Immature natural killer cell (primary cell): ENCODE measurements at regions not wholly inside any gene's neighbourhood (a gene's known extent, or its start where the extent isn't known, plus 50 kb on each side); places are given as distances from the start of the nearest gene placed in this dataset.
A peak's percentile ranks its signal among the peaks of the same experiment; 100 is the strongest.
"Not testable (repeated sequence)": the region's sequence is repeated elsewhere in the genome, so short reads cannot be mapped to it uniquely, and the experiment has no call there.

Source experiments
- DNase-seq, 3 donors: peaks; one replicate each; pipeline ENCODE4 v3.0.0; 2022; ENCODE audit warnings: mixed read lengths in 1 of 3
- H3K27ac Mint-ChIP-seq, 6 donors: one replicate each; pipeline ENCODE4 v1.8.0; 2020; ENCODE audit warnings: mixed read lengths in 6 of 6, mild to moderate bottlenecking in 5 of 6, inconsistent platforms in 4 of 6, moderate library complexity in 3 of 6
- H3K27me3 Mint-ChIP-seq, 3 donors: one replicate each; pipeline ENCODE4 v1.8.0; 2020 to 2021; ENCODE audit warnings: low read depth in 3 of 3, mild to moderate bottlenecking in 3 of 3, mixed read lengths in 3 of 3, moderate library complexity in 3 of 3, inconsistent platforms in 1 of 3
- H3K36me3 Mint-ChIP-seq, 3 donors: one replicate each; pipeline ENCODE4 v1.8.0; 2020; ENCODE audit warnings: mixed read lengths in 3 of 3, inconsistent platforms in 2 of 3, mild to moderate bottlenecking in 2 of 3
- H3K4me1 Mint-ChIP-seq, 2 donors: one replicate each; pipeline ENCODE4 v1.8.0; 2020; ENCODE audit warnings: inconsistent platforms in 2 of 2, mild to moderate bottlenecking in 2 of 2, mixed read lengths in 2 of 2, moderate library complexity in 1 of 2
- H3K4me3 Mint-ChIP-seq, 5 donors: one replicate each; pipeline ENCODE4 v1.8.0; 2020; ENCODE audit warnings: mild to moderate bottlenecking in 5 of 5, mixed read lengths in 5 of 5, inconsistent platforms in 3 of 5, moderate library complexity in 3 of 5
- H3K9me3 Mint-ChIP-seq, 6 donors: one replicate each; pipeline ENCODE4 v1.8.0; 2020; ENCODE audit warnings: mild to moderate bottlenecking in 6 of 6, mixed read lengths in 6 of 6, inconsistent platforms in 4 of 6, moderate library complexity in 3 of 6

DNA sequence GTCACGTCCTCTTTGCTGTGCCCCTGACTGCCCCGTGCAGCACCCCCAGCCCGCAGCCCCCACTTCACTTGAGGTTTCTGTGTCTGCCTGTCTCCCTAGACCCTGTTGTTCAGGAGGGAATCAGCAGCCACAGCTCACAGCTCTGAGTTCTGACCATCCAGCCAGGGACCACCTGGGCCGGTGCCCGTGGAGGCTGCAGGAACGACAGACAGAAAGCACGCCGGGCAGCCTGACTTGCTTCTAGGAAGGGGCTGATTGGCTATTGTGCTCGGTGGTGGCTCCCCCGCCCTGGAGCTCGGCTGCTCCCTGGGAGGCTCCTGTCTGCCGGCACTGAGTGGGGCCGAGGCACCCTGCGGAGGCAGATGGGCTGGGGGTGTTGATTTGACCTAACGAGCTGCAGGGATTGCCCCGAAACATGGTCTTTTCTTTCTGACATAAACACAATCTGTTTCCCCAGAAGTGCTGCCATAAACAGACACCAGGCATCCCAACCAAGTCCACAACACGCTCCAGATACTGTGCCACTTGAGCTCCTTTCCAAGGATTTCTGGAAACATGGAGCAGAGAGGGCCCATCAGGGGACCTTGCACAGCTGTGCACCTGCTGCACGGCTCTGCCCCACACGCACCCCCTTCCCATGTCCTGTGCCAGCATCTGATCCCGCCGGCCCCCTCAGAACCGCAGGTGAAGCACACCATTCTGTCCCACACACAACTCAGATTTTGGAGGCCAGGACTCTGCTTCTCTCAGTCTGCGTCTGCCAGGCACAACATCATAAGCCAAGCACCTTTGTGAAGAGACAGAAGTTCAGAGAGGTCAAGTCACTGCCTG lies 855.9 kb downstream of the TBC1D22A start:
- no peaks in the 10 kb centered on the region for H3K9me3 Mint-ChIP-seq

DNA sequence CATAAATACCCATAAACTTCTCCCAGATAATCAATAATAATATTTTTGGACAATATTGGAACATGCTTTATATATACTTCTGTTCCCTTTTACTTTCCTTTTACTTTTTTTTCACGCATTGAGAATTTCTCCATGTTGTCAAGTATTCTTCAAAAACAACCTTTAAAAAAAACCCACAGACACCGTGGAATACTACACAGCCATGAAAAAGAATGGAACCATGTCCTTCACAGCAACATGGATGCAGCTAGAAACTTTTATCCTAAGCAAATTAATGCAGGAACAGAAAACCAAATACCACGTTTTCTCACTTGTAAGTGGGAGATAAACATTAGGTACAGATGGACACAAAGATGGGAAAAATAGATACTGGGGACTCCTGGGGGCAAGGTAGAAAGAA lies 854.7 kb downstream of the TBC1D22A start:
- no peak overlapping the region for H3K27ac Mint-ChIP-seq
- H3K27me3 Mint-ChIP-seq, result peaks cover 2 to 11% (median 9%) of the 10 kb centered on the region in 3 donors
- no peak overlapping the region for H3K4me3 Mint-ChIP-seq
- no peaks in the 10 kb centered on the region for H3K36me3 Mint-ChIP-seq
- no peak for DNase-seq
- no peaks in the 10 kb centered on the region for H3K4me1 Mint-ChIP-seq
- H3K9me3 Mint-ChIP-seq, result no peaks in the 10 kb centered on the region

More for the DNA sequence above, 855.9 kb downstream of the TBC1D22A start:
- H3K4me1 Mint-ChIP-seq, result no peaks in the 10 kb centered on the region
- no peak overlapping the region for H3K4me3 Mint-ChIP-seq
- H3K27ac Mint-ChIP-seq, result no peak overlapping the region
- peaks cover 2 to 13% (median 10%) of the 10 kb centered on the region in 3 donors for H3K27me3 Mint-ChIP-seq
- no peak for DNase-seq
- no peaks in the 10 kb centered on the region for H3K36me3 Mint-ChIP-seq

DNA sequence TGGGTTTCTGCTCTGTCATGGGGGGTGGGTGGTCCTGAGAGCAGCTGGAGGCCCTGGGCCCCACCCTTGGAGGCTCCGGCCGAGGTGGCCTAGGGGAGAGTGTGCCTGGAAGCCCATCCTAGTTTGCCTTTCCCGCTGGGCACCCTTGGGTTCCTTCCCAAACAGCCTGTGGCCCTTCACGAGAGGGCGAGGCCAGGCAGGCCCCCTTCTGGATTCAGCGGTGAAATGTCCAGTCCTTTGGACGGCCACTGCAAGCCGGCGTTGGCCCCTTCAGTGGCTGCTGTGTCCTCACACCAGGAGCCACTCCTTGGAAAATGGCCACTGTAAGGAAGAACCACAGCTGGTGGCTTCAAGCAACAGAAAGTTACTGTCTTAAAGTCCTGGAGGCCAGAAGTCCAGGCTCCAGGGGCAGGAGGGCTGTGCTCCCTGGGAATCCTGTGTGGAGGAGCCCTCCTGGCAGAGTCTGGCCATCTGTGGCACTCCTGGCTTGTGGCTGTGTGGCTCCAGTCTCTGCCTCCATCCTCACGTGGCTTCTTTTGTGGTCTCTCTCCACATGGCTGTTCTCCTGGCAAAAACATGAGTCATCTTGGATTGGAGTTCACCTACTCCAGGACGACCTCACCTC lies 854.1 kb downstream of the TBC1D22A start:
- H3K36me3 Mint-ChIP-seq, result no peaks in the 10 kb centered on the region
- H3K4me1 Mint-ChIP-seq, result no peaks in the 10 kb centered on the region
- H3K4me3 Mint-ChIP-seq, result no peak overlapping the region
- no peak overlapping the region for H3K27ac Mint-ChIP-seq
- peaks cover 2 to 11% (median 8%) of the 10 kb centered on the region in 3 donors for H3K27me3 Mint-ChIP-seq
- H3K9me3 Mint-ChIP-seq, result no peaks in the 10 kb centered on the region
- no peak for DNase-seq

DNA sequence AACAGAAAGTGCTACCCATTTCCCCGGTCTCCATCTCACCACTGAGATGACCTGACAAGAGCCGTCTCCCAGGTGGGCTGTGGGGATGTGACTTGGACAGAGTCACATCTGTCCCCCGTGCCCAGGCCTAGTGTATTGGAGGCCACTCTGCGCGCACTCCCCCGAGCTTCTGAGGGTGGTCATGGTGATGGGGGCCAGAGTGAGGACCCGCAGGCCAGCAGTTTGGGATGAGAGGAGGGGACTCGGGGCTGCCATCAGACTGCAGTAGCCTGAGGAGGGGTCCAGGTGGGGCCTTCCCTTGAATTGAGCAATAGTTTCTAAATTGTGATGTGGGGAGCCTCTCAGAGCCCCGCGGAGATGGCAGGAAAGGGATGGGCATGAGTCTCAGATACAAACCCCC lies 852.6 kb downstream of the TBC1D22A start:
- no peak for DNase-seq
- Mint-ChIP-seq H3K36me3 (no peaks in the 10 kb centered on the region), H3K27me3 (peaks cover 2 to 8% (median 4%) of the 10 kb centered on the region in 3 donors), H3K27ac (no peak overlapping the region), H3K4me3 (no peak overlapping the region), H3K9me3 (no peaks in the 10 kb centered on the region), H3K4me1 (no peaks in the 10 kb centered on the region)

DNA sequence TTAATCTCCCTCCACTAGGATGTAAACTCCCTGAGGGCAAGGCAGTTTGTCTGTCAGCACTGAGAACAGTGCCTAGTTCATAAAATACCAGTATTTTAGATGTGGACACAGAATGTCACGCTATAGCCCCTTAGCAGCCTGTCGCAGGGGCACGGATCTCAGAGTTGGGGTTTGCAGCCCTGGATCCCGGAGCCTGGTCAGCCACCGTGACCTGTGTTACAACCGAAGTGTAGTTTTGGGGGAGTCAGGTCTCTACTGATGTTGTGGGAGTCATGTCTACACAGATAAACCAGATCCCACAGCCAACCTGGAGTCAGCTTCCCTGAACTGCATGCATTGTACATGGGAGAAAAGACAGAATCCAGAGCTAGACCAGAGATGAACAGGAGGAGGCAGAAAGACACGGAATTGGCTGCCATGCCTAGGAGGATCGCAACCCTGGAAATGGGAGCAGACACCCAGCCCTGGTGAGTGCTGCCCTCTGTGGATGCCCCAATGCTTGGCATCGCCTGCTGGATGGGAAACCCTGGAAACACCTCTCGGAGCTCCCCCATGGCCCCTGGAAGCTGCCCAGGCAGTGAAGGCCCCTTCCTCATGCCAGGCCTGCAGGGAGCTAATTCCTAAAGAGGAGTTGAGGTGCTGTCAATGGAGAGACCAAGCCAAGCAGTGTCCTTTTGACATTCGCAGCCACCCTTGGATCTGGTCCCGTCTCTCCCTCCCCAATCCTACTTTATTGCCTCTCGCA lies 851.3 kb downstream of the TBC1D22A start:
- no peak overlapping the region for H3K27ac Mint-ChIP-seq
- no peak overlapping the region for H3K4me3 Mint-ChIP-seq
- no peaks in the 10 kb centered on the region for H3K36me3 Mint-ChIP-seq
- H3K4me1 Mint-ChIP-seq, result no peaks in the 10 kb centered on the region
- H3K27me3 Mint-ChIP-seq, result peaks cover 2 to 8% (median 5%) of the 10 kb centered on the region in 3 donors
- peaks cover 0 to 2% (median 0%) of the 10 kb centered on the region in 6 donors for H3K9me3 Mint-ChIP-seq
- DNase-seq, result no peak

DNA sequence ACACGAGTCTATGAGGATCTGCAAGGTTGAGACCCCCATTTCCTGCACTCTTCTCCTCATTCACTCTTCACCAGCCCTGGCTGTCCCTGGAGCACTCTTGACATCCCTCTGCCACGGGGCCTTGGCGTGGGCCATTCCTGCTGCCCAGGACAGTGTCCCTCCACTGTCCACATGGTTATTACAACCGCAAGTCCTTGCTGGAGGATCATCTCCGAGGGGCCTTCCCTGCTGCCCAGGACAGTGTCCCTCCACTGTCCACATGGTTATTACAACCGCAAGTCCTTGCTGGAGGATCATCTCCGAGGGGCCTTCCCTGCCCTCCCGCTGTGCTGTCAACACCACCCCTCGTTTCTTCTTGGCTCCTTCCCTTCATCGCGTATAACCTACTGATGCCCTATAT lies 850.7 kb downstream of the TBC1D22A start:
- not testable (repeated sequence) for H3K4me1 Mint-ChIP-seq, H3K9me3 Mint-ChIP-seq
- H3K27ac Mint-ChIP-seq, result peak overlapping the region in 1 of 6 donors; percentile 39

DNA sequence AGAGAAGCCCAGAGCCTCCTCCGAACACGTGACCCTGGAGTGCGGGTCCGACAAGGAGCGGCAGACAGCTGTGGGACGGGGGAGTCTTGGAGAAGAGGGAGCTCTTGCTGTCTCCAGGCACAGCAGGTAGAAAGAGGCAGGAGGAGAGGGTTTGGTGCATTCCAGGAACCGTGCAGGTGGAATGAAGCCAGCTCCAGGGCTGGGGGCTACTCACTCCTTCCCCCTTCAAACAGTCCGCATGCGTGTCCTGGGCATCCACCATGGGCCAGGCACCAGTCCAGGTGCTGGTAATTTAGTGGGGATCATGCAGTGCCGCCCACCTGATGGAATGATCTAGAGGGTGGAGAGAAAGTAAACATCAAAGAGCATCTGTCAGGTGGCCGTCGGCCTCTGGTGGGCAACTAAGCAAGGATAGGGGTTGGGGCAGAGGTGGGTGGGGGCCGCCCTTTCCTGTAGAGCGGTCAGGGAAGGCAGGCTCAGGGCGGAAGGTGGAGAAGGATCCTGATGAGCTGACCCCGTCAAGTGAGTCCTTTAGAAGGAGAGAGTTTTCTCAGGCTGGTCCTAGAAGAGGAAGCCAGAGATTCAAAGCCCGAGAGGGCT lies 850.0 kb downstream of the TBC1D22A start:
- no peaks in the 10 kb centered on the region for H3K36me3 Mint-ChIP-seq
- no peak for DNase-seq
- no peaks in the 10 kb centered on the region for H3K4me1 Mint-ChIP-seq
- no peak overlapping the region for H3K27ac Mint-ChIP-seq
- H3K4me3 Mint-ChIP-seq, result no peak overlapping the region
- peaks cover 0 to 2% (median 0%) of the 10 kb centered on the region in 6 donors for H3K9me3 Mint-ChIP-seq
- peaks cover 0 to 9% (median 5%) of the 10 kb centered on the region in 3 donors for H3K27me3 Mint-ChIP-seq

More for the DNA sequence above, 850.7 kb downstream of the TBC1D22A start:
- not testable (repeated sequence) for DNase-seq, H3K4me3 Mint-ChIP-seq, H3K27me3 Mint-ChIP-seq, H3K36me3 Mint-ChIP-seq

DNA sequence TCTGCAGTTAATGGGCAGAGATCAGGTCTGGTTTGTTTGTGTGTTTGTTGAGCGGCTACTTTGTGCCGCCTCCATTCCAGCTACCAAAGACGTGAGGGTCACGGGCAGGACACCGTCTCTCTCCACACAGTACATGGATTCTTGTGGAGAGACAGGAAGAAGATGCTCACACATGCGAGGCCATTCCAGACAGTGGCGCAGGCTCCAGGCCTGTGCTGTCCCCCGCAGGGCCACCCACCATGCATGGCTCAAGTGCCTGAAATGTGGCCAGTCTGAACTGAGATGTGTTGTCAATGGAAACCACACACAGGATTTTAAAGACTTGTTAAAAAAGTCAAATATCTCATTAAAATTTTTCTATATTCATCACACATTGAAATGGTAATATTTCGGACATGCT lies 848.3 kb downstream of the TBC1D22A start:
- peaks cover 0 to 10% (median 3%) of the 10 kb centered on the region in 3 donors for H3K27me3 Mint-ChIP-seq
- H3K4me1 Mint-ChIP-seq, result no peaks in the 10 kb centered on the region
- no peak overlapping the region for H3K4me3 Mint-ChIP-seq
- no peaks in the 10 kb centered on the region for H3K36me3 Mint-ChIP-seq
- DNase-seq, result no peak
- peaks cover 0 to 2% (median 0%) of the 10 kb centered on the region in 6 donors for H3K9me3 Mint-ChIP-seq
- no peak overlapping the region for H3K27ac Mint-ChIP-seq

DNA sequence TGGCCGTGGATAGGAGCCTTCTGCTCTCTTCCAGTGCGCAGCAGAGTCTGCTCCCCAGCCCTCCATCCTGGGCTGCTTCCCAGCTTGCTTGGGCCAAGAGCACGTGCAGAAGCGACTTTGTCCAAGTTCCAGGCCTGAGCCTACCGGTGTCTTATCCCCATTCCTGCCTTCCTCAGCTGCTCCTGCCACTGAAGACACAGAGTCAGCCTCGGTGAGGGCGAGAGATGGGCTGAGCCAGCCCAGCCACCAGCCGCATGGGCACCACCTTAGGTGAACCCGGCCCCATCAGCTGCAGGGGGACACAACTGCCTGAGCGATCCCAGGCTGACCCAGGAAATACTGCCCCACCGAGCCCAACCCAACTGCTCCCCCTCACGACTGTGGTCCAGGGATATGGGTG lies 847.8 kb downstream of the TBC1D22A start:
- DNase-seq, result no peak
- Mint-ChIP-seq H3K9me3 (peaks cover 0 to 2% (median 0%) of the 10 kb centered on the region in 6 donors), H3K4me1 (no peaks in the 10 kb centered on the region), H3K27ac (no peak overlapping the region), H3K36me3 (no peaks in the 10 kb centered on the region), H3K27me3 (peaks cover 0 to 7% (median 3%) of the 10 kb centered on the region in 3 donors), H3K4me3 (no peak overlapping the region)

DNA sequence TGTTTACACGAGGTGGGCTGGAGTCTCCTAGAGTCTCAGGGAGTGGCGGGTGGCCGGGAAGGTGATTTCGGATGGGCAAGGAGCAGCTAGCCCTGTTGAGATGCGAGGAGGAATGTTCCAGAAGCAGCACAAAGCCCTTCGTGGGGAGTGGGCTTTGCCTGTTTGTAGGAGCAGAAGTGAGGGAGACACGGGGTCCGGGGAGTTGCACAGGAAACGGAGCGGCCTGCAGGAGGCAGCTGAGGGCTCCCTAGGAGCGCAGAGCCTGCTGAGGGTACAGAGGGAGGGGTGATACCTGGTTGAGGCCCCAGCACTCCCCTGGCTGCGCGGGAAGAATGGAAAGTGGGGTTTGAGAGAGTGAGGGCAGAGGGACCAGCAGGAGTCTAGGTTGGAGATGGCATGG lies 847.2 kb downstream of the TBC1D22A start:
- no peak overlapping the region for H3K27ac Mint-ChIP-seq

DNA sequence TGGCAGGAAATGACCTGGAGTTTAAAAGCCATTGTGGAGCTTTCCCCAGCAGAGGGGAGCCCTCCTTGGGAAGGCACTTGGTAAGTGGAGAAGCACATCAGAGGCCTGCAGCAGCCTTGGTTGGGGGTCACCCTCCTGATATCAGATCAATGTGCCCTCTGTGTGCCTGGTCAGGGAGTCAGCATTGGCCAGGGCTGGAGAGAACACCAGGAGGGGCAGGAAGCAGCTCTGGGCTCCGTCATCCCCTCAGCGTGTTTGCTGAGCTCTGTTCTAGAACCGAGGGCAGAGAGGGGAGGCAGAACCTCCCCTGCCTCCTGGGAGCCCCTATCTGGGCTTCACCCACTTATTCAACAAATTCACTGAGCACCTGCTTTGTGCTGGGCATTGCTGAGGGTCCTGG lies 846.0 kb downstream of the TBC1D22A start:
- Mint-ChIP-seq H3K4me1 (no peaks in the 10 kb centered on the region), H3K9me3 (peaks cover 0 to 5% (median 0%) of the 10 kb centered on the region in 6 donors), H3K27ac (no peak overlapping the region), H3K4me3 (no peak overlapping the region), H3K27me3 (peaks cover 0 to 6% (median 0%) of the 10 kb centered on the region in 3 donors), H3K36me3 (no peaks in the 10 kb centered on the region)
- DNase-seq, result no peak

More for the DNA sequence above, 847.2 kb downstream of the TBC1D22A start:
- Mint-ChIP-seq H3K9me3 (peaks cover 0 to 2% (median 0%) of the 10 kb centered on the region in 6 donors), H3K27me3 (peaks cover 0 to 7% (median 0%) of the 10 kb centered on the region in 3 donors), H3K4me3 (no peak overlapping the region), H3K36me3 (no peaks in the 10 kb centered on the region), H3K4me1 (no peaks in the 10 kb centered on the region)
- DNase-seq, result no peak

DNA sequence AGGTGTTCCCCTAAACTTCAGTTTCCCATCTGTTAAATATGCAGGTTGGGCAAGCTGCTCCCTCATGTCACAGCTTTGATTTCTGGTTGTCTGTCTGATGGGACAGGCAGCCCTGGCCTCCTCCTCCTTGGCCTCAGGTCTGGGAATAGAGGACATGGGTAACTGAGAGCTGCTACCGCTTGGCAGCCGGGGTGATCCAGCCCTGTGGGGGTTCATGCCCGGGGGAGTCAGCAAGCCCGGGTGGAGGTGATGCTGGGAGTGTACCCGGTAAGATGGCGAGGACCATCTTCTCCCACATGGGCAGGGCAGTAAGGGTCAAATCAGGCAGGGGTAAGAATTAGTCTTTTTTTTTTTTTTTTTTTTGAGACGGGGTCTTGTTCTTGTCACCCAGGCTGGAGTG lies 845.0 kb downstream of the TBC1D22A start:
- peaks cover 0 to 5% (median 0%) of the 10 kb centered on the region in 6 donors for H3K9me3 Mint-ChIP-seq

DNA sequence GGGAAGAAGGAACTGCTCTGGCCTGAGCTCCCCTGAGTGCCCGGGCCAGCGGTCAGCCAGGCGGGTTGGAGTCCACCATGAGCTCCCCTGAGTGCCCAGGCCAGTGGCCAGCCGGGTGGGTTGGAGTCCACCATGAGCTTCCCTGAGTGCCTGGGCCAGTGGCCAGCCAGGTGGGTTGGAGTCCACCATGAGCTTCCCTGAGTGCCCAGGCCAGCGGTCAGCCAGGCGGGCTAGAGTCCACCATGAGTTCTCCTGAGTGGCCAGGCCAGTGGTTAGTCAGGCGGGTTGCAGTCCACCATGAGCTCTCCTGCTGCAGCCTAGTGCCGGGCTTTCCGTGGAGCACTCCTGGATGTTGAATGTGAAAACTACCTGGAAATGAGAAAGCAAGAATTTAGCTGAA lies 844.0 kb downstream of the TBC1D22A start:
- H3K36me3 Mint-ChIP-seq, result no peaks in the 10 kb centered on the region
- H3K27me3 Mint-ChIP-seq, result peaks cover 1 to 11% (median 1%) of the 10 kb centered on the region in 3 donors
- no peaks in the 10 kb centered on the region for H3K4me1 Mint-ChIP-seq
- DNase-seq, result no peak
- no peak overlapping the region for H3K4me3 Mint-ChIP-seq
- no peak overlapping the region for H3K27ac Mint-ChIP-seq
- peaks cover 0 to 5% (median 0%) of the 10 kb centered on the region in 6 donors for H3K9me3 Mint-ChIP-seq

More for the DNA sequence above, 845.0 kb downstream of the TBC1D22A start:
- no peak overlapping the region for H3K4me3 Mint-ChIP-seq
- H3K36me3 Mint-ChIP-seq, result no peaks in the 10 kb centered on the region
- no peak for DNase-seq
- no peaks in the 10 kb centered on the region for H3K4me1 Mint-ChIP-seq
- H3K27ac Mint-ChIP-seq, result no peak overlapping the region
- H3K27me3 Mint-ChIP-seq, result peaks cover 0 to 6% (median 0%) of the 10 kb centered on the region in 3 donors
